ENCODE measurements at regions not wholly inside any gene's neighbourhood (a gene's known extent, or its start where the extent isn't known, plus 50 kb on each side); places are given as distances from the start of the nearest gene placed in this dataset.

GRCh38 chr14:86707071-86707470 lies 1177.1 kb downstream of the FLRT2 start:
- Mint-ChIP-seq H3K27me3 (no peaks in the 10 kb centered on the region), H3K27ac (no peak overlapping the region), H3K4me1 (no peaks in the 10 kb centered on the region), H3K4me3 (no peak overlapping the region), H3K36me3 (no peaks in the 10 kb centered on the region), H3K9me3 (peaks cover 10% of the 10 kb centered on the region)
- no peak for ATAC-seq (ENCODE audit: low read depth)
- POLR2A ChIA-PET: no interaction called here
- DNase-seq: no peak

- Mint-ChIP-seq H3K4me1 (no peaks in the 10 kb centered on the region), H3K36me3 (no peaks in the 10 kb centered on the region), H3K27ac (no peak overlapping the region), H3K4me3 (no peak overlapping the region), H3K27me3 (no peaks in the 10 kb centered on the region), H3K9me3 (no peaks in the 10 kb centered on the region)
- POLR2A ChIA-PET: no interaction called here
- no peak for DNase-seq
- no peak for ATAC-seq (ENCODE audit: low read depth)
Measured at GRCh38 chr14:86683561-86683960, 1153.6 kb downstream of the FLRT2 start.

GRCh38 chr14:86675059-86675458 lies 1145.1 kb downstream of the FLRT2 start:
- H3K4me1 Mint-ChIP-seq: no peaks in the 10 kb centered on the region
- no peak overlapping the region for H3K27ac Mint-ChIP-seq
- POLR2A ChIA-PET: no interaction called here
- H3K4me3 Mint-ChIP-seq: no peak overlapping the region
- no peaks in the 10 kb centered on the region for H3K36me3 Mint-ChIP-seq
- peaks cover 3% of the 10 kb centered on the region for H3K9me3 Mint-ChIP-seq
- ATAC-seq (ENCODE audit: low read depth) (no peak), DNase-seq (no peak)
- H3K27me3 Mint-ChIP-seq: no peaks in the 10 kb centered on the region

- Mint-ChIP-seq H3K4me1 (no peaks in the 10 kb centered on the region), H3K4me3 (no peak overlapping the region), H3K27ac (no peak overlapping the region), H3K27me3 (no peaks in the 10 kb centered on the region), H3K36me3 (no peaks in the 10 kb centered on the region), H3K9me3 (peaks cover 3% of the 10 kb centered on the region)
- ATAC-seq (ENCODE audit: low read depth): no peak
- POLR2A ChIA-PET: no interaction called here
- DNase-seq: no peak
Measured at GRCh38 chr14:86673523-86673969, 1143.6 kb downstream of the FLRT2 start.

- POLR2A ChIA-PET: no interaction called here
- no peak for ATAC-seq (ENCODE audit: low read depth)
- Mint-ChIP-seq H3K4me1 (no peaks in the 10 kb centered on the region), H3K9me3 (peaks cover 4% of the 10 kb centered on the region), H3K4me3 (no peak overlapping the region), H3K27ac (no peak overlapping the region), H3K27me3 (no peaks in the 10 kb centered on the region), H3K36me3 (no peaks in the 10 kb centered on the region)
- DNase-seq: no peak
Measured at GRCh38 chr14:86672080-86672479, 1142.1 kb downstream of the FLRT2 start.

GRCh38 chr14:86665975-86666374 lies 1136.0 kb downstream of the FLRT2 start:
- Mint-ChIP-seq H3K27me3 (no peaks in the 10 kb centered on the region), H3K4me3 (no peak overlapping the region), H3K9me3 (peaks cover 4% of the 10 kb centered on the region), H3K27ac (no peak overlapping the region), H3K36me3 (no peaks in the 10 kb centered on the region), H3K4me1 (no peaks in the 10 kb centered on the region)
- no peak for DNase-seq
- POLR2A ChIA-PET: no interaction called here
- ATAC-seq (ENCODE audit: low read depth): no peak

- POLR2A ChIA-PET: no interaction called here
- ATAC-seq (ENCODE audit: low read depth) (no peak), DNase-seq (no peak)
- no peak overlapping the region for H3K27ac Mint-ChIP-seq
- H3K27me3 Mint-ChIP-seq: no peaks in the 10 kb centered on the region
- no peaks in the 10 kb centered on the region for H3K4me1 Mint-ChIP-seq
- peaks cover 4% of the 10 kb centered on the region for H3K9me3 Mint-ChIP-seq
- H3K36me3 Mint-ChIP-seq: no peaks in the 10 kb centered on the region
- H3K4me3 Mint-ChIP-seq: no peak overlapping the region
Measured at GRCh38 chr14:86662334-86662733, 1132.4 kb downstream of the FLRT2 start.

GRCh38 chr14:86654558-86655184 lies 1124.7 kb downstream of the FLRT2 start:
- DNase-seq: no peak
- H3K4me1 Mint-ChIP-seq: no peaks in the 10 kb centered on the region
- no peaks in the 10 kb centered on the region for H3K9me3 Mint-ChIP-seq
- no peak overlapping the region for H3K4me3 Mint-ChIP-seq
- H3K27ac Mint-ChIP-seq: no peak overlapping the region
- H3K36me3 Mint-ChIP-seq: no peaks in the 10 kb centered on the region
- H3K27me3 Mint-ChIP-seq: no peaks in the 10 kb centered on the region
- ATAC-seq (ENCODE audit: low read depth): no peak
- POLR2A ChIA-PET: no interaction called here

- H3K4me3 Mint-ChIP-seq: no peak overlapping the region
- H3K4me1 Mint-ChIP-seq: no peaks in the 10 kb centered on the region
- ATAC-seq (ENCODE audit: low read depth) (no peak), DNase-seq (no peak)
- no peaks in the 10 kb centered on the region for H3K9me3 Mint-ChIP-seq
- H3K27ac Mint-ChIP-seq: no peak overlapping the region
- POLR2A ChIA-PET: no interaction called here
- H3K27me3 Mint-ChIP-seq: no peaks in the 10 kb centered on the region
- H3K36me3 Mint-ChIP-seq: no peaks in the 10 kb centered on the region
Measured at GRCh38 chr14:86652526-86652925, 1122.6 kb downstream of the FLRT2 start.

- no peak for DNase-seq
- no peak overlapping the region for H3K27ac Mint-ChIP-seq
- no peaks in the 10 kb centered on the region for H3K36me3 Mint-ChIP-seq
- no peaks in the 10 kb centered on the region for H3K4me1 Mint-ChIP-seq
- no peaks in the 10 kb centered on the region for H3K27me3 Mint-ChIP-seq
- H3K4me3 Mint-ChIP-seq: no peak overlapping the region
- no peak for ATAC-seq (ENCODE audit: low read depth)
- POLR2A ChIA-PET: no interaction called here
- H3K9me3 Mint-ChIP-seq: no peaks in the 10 kb centered on the region
Measured at GRCh38 chr14:86646696-86647690, 1117.0 kb downstream of the FLRT2 start.

- Mint-ChIP-seq H3K27ac (no peak overlapping the region), H3K36me3 (no peaks in the 10 kb centered on the region), H3K27me3 (no peaks in the 10 kb centered on the region), H3K4me1 (no peaks in the 10 kb centered on the region), H3K4me3 (no peak overlapping the region), H3K9me3 (no peaks in the 10 kb centered on the region)
- POLR2A ChIA-PET: no interaction called here
- DNase-seq (no peak), ATAC-seq (ENCODE audit: low read depth) (no peak)
Measured at GRCh38 chr14:86646125-86646524, 1116.2 kb downstream of the FLRT2 start.

- POLR2A ChIA-PET: no interaction called here
- no peak for DNase-seq
- Mint-ChIP-seq H3K27ac (no peak overlapping the region), H3K9me3 (no peaks in the 10 kb centered on the region), H3K27me3 (no peaks in the 10 kb centered on the region), H3K36me3 (no peaks in the 10 kb centered on the region), H3K4me1 (no peaks in the 10 kb centered on the region), H3K4me3 (no peak overlapping the region)
- no peak for ATAC-seq (ENCODE audit: low read depth)
Measured at GRCh38 chr14:86641310-86641709, 1111.4 kb downstream of the FLRT2 start.

GRCh38 chr14:86640288-86640687 lies 1110.3 kb downstream of the FLRT2 start:
- Mint-ChIP-seq H3K4me3 (no peak overlapping the region), H3K27me3 (no peaks in the 10 kb centered on the region), H3K36me3 (no peaks in the 10 kb centered on the region), H3K27ac (no peak overlapping the region), H3K4me1 (no peaks in the 10 kb centered on the region), H3K9me3 (no peaks in the 10 kb centered on the region)
- POLR2A ChIA-PET: no interaction called here
- ATAC-seq (ENCODE audit: low read depth) (no peak), DNase-seq (no peak)

GRCh38 chr14:86639666-86640065 lies 1109.7 kb downstream of the FLRT2 start:
- H3K36me3 Mint-ChIP-seq: no peaks in the 10 kb centered on the region
- no peak for ATAC-seq (ENCODE audit: low read depth)

More at GRCh38 chr14:86639666-86640065, 1109.7 kb downstream of the FLRT2 start:
- no peak overlapping the region for H3K4me3 Mint-ChIP-seq
- no peak for DNase-seq
- no peaks in the 10 kb centered on the region for H3K9me3 Mint-ChIP-seq
- POLR2A ChIA-PET: no interaction called here
- H3K27me3 Mint-ChIP-seq: no peaks in the 10 kb centered on the region
- H3K4me1 Mint-ChIP-seq: no peaks in the 10 kb centered on the region
- H3K27ac Mint-ChIP-seq: no peak overlapping the region
